ENCODE measurements at regions not wholly inside any gene's neighbourhood (a gene's known extent, or its start where the extent isn't known, plus 50 kb on each side); places are given as distances from the start of the nearest gene placed in this dataset.

GRCh38 chr9:86459599-86460155, 105.5 kb upstream of the TUT7 start:
- no peak for DNase-seq
- Histone ChIP-seq H3K4me3 (ENCODE audit: low read length in 3 of 3) (no peak overlapping the region), H3K36me3 (ENCODE audit: control insufficient read depth in 2 of 3, insufficient read depth in 3 of 3, low read length in 3 of 3) (no peaks in the 10 kb centered on the region), H3K9ac (ENCODE audit: low read length in 3 of 3) (no peak overlapping the region), H3K27ac (ENCODE audit: low read depth in 2 of 2, low read length in 2 of 2) (no peak overlapping the region), H3K27me3 (ENCODE audit: control insufficient read depth, insufficient read depth, low read length) (no peaks in the 10 kb centered on the region), H3K4me1 (ENCODE audit: control insufficient read depth in 2 of 3, insufficient read depth in 2 of 3, low read depth in 1 of 3, low read length in 3 of 3) (no peaks in the 10 kb centered on the region), H3K9me3 (ENCODE audit: control insufficient read depth in 2 of 3, insufficient read depth in 1 of 3, low read length in 3 of 3) (no peaks in the 10 kb centered on the region)
- intact Hi-C loops (cut with DNase I), result no loop called here
- no peak for TF ChIP-seq CTCF (IDR thresholded peaks at IDR 0.05; ENCODE audit: borderline replicate concordance, extremely low read depth, insufficient read depth)
- FAIRE-seq, result no peak

GRCh38 chr9:86459191-86459590, 105.0 kb upstream of the TUT7 start:
- TF ChIP-seq CTCF (IDR thresholded peaks at IDR 0.05; ENCODE audit: borderline replicate concordance, extremely low read depth, insufficient read depth), result no peak
- intact Hi-C loops (cut with DNase I), result no loop called here
- no peaks in the 10 kb centered on the region for H3K27me3 ChIP-seq (ENCODE audit: control insufficient read depth, insufficient read depth, low read length)
- DNase-seq (no peak), FAIRE-seq (no peak)
- H3K4me3 ChIP-seq (ENCODE audit: low read length in 3 of 3), result no peak overlapping the region
- H3K9me3 ChIP-seq (ENCODE audit: control insufficient read depth in 2 of 3, insufficient read depth in 1 of 3, low read length in 3 of 3), result no peaks in the 10 kb centered on the region
- no peaks in the 10 kb centered on the region for H3K4me1 ChIP-seq (ENCODE audit: control insufficient read depth in 2 of 3, insufficient read depth in 2 of 3, low read depth in 1 of 3, low read length in 3 of 3)
- H3K36me3 ChIP-seq (ENCODE audit: control insufficient read depth in 2 of 3, insufficient read depth in 3 of 3, low read length in 3 of 3), result no peaks in the 10 kb centered on the region
- no peak overlapping the region for H3K9ac ChIP-seq (ENCODE audit: low read length in 3 of 3)
- H3K27ac ChIP-seq (ENCODE audit: low read depth in 2 of 2, low read length in 2 of 2), result no peak overlapping the region

- intact Hi-C loops (cut with DNase I), result no loop called here
- no peak for FAIRE-seq
These were observed 104.1 kb upstream of the TUT7 start for GRCh38 chr9:86458191-86458855.

More at GRCh38 chr9:86458191-86458855, 104.1 kb upstream of the TUT7 start:
- TF ChIP-seq CTCF (IDR thresholded peaks at IDR 0.05; ENCODE audit: borderline replicate concordance, extremely low read depth, insufficient read depth), result no peak
- Histone ChIP-seq H3K9me3 (ENCODE audit: control insufficient read depth in 2 of 3, insufficient read depth in 1 of 3, low read length in 3 of 3) (no peaks in the 10 kb centered on the region), H3K4me1 (ENCODE audit: control insufficient read depth in 2 of 3, insufficient read depth in 2 of 3, low read depth in 1 of 3, low read length in 3 of 3) (no peaks in the 10 kb centered on the region), H3K36me3 (ENCODE audit: control insufficient read depth in 2 of 3, insufficient read depth in 3 of 3, low read length in 3 of 3) (no peaks in the 10 kb centered on the region), H3K4me3 (ENCODE audit: low read length in 3 of 3) (no peak overlapping the region), H3K27me3 (ENCODE audit: control insufficient read depth, insufficient read depth, low read length) (no peaks in the 10 kb centered on the region), H3K27ac (ENCODE audit: low read depth in 2 of 2, low read length in 2 of 2) (no peak overlapping the region), H3K9ac (ENCODE audit: low read length in 3 of 3) (no peak overlapping the region)
- DNase-seq, result no peak
